ENCODE measurements at regions not wholly inside any gene's neighbourhood (a gene's known extent, or its start where the extent isn't known, plus 50 kb on each side); places are given as distances from the start of the nearest gene placed in this dataset.

DNA sequence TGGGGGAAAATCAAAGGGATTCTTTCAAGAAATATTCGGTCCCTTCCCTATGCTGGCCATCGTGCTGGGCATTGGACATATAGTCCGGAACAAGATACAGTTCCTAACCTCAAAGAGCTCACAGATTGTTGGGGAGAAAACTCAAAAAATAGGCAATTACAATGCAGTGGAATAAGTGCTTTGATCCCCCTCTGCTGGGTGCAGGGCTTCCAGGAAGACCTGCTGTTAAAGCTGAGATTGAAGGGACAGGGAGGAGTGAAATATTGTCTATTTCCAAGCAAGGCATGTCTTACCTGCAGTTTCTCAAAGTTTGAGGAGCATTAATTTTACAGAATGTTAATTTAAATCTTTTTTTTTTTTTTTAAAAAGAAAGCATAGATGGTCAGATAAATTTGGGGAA lies 75.1 kb upstream of the SESN3 start:
- ATAC-seq (ENCODE audit: low FRiP score) (no peak), DNase-seq (ENCODE audit: low spot score) (no peak)
- TF ChIP-seq, protein P1, sequence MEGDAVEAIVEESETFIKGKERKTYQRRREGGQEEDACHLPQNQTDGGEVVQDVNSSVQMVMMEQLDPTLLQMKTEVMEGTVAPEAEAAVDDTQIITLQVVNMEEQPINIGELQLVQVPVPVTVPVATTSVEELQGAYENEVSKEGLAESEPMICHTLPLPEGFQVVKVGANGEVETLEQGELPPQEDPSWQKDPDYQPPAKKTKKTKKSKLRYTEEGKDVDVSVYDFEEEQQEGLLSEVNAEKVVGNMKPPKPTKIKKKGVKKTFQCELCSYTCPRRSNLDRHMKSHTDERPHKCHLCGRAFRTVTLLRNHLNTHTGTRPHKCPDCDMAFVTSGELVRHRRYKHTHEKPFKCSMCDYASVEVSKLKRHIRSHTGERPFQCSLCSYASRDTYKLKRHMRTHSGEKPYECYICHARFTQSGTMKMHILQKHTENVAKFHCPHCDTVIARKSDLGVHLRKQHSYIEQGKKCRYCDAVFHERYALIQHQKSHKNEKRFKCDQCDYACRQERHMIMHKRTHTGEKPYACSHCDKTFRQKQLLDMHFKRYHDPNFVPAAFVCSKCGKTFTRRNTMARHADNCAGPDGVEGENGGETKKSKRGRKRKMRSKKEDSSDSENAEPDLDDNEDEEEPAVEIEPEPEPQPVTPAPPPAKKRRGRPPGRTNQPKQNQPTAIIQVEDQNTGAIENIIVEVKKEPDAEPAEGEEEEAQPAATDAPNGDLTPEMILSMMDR (IDR thresholded peaks at IDR 0.05), result no peak

DNA sequence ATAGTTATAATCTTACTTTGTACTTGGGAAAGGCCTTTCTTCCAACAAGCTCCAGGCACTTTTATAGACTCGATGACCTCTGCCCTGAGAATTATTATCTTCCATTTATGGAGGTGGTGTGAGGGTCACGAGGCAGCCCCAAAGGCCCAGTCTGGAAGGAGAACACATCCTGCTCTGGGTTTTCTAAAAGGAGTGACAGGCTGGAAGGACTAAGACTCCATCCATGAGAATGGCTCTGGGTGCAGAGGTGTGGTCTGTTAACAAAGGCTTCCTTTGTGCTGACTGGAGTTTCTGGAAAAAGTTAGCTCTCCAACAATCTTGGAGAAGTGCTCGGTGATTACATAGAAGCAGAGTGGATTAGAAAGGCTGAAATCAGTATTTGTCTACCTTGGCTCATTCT lies 74.7 kb upstream of the SESN3 start:
- ATAC-seq (ENCODE audit: low FRiP score) (no peak), DNase-seq (ENCODE audit: low spot score) (no peak)
- TF ChIP-seq, protein P1 (IDR thresholded peaks at IDR 0.05), result no peak

DNA sequence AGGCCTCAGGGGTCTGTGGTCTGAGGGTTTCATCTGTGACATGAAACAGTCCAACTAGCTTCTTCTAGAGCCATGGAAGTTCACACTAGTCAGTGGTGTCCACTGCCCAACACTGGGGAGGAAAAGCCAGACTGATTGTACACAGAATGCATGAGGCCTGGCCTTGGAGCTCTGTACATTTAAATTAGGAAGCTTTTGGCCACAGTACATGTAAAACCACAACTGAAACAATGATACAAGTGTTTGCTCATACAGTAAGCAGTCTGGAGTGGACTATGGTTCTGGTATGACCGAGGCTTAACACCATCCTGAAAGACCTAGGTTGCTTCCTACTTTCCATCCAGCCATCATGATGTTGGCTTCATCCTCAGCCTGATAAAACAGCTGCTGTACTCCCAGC lies 73.8 kb upstream of the SESN3 start:
- no peak for DNase-seq (ENCODE audit: low spot score)
- TF ChIP-seq, protein P1 (IDR thresholded peaks at IDR 0.05), result no peak

DNA sequence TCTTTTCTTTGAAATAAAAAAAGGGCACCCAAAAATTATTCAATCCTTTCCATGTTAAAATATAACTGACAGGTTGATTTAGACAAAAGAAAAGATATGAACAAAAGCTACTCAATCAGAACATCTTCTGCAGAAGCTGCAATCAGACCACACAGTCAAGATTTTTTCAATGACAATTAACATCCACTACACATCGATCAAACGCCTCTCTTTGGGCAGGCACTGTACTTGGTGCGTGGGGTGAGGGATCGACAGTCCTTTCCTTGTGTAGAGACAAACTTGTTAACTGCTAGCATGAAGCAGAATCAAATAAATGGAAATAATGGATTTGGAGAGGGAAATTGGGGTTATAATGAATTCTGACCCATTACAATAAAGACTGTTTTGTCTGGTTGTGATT lies 71.2 kb upstream of the SESN3 start:
- no peak for DNase-seq (ENCODE audit: low spot score)
- ATAC-seq (ENCODE audit: low FRiP score), result no peak
- TF ChIP-seq, protein P1 (IDR thresholded peaks at IDR 0.05), result no peak

More for the DNA sequence above, 73.8 kb upstream of the SESN3 start:
- ATAC-seq (ENCODE audit: low FRiP score), result no peak

DNA sequence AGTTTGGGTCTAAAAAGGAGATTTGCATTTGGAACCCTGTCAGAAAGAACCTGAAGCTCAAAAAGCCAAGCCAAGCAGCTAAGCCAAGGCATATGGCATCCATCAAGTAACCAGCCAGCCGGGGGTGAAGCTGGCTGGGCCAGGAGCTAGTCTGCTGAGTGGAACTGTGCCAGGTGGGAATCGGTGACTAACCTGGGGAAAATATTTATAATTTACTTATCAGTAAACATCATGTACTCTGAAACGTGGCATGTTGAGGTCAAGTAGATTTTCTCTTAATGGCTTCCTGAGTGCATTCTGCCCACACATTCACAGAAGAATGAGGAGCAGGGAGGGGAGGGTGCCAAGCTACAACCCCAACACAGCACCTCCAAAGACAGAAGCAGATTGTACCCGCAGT lies 70.5 kb upstream of the SESN3 start:
- DNase-seq (ENCODE audit: low spot score) (no peak), ATAC-seq (ENCODE audit: low FRiP score) (peak; percentile 32)
- TF ChIP-seq, protein P1 (IDR thresholded peaks at IDR 0.05), result no peak

DNA sequence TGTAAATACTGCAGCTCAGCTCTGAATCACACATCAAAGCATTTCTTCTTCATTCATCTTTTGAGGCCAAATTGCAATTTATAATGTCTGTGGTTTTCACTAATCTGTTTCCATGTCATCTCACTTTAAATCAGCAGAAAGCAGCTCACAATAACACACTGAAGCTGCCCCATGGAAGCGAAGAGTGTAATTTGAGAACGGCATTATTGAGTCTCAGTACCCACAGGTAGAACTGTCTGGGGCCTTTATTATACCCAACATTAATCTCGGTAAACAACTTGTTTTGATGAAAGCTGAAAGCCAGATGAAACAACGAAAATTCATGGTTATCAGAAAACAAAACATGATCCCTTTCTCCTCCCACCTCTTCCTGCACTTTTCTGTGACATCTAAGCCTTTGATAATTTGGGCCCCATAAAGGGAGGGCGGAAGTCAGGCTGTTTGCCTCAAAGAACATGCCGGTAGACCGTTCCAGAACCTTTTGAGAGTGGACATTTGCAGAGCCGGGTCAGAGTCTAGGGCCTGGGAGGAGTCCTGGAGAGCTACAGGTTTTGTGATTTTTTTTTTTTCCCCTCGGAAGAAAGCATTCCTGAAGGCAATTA lies 68.2 kb upstream of the SESN3 start:
- ATAC-seq (ENCODE audit: low FRiP score) (no peak), DNase-seq (ENCODE audit: low spot score) (no peak)
- TF ChIP-seq, protein P1 (IDR thresholded peaks at IDR 0.05), result no peak

DNA sequence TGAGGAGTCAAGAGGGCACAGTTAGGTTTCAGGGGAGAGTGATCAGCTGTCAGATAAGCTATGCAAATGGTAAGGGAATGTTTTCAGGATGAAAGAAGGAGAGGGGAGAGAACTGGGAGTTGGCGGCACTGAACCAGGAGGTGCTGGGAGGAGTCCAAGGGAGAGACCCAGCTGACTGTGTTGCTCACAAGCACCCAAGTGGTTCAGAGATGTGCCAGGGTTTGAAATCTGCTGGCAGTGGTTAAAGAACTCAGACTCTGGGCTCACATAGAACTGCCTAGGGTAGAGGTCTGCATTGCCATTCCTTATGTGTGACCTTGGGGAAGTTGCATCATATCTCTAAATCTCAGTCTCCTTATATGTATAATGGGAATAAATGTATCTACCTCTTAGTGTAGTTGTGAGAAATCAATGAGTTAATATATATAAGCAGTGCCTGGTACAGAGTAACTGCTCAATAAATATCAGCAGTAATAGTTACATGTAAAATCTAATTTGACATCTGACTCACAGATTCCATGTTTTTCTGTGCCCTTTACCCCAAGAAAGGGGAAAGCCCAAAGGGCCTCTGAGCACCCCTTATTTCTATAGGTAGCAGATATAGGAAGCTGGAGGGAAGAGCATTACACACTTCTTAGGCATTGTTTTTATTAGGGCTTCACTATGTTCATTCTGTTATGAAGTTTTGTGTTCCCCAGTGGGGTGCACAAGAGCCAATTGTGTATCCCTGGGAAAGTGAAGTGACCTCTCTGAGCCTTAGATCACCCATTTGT lies 66.9 kb upstream of the SESN3 start:
- TF ChIP-seq, protein P1 (IDR thresholded peaks at IDR 0.05), result no peak
- peak; percentile 40 for ATAC-seq (ENCODE audit: low FRiP score)
- DNase-seq (ENCODE audit: low spot score), result no peak
